Natural killer cell (primary cell): ENCODE measurements at regions not wholly inside any gene's neighbourhood (a gene's known extent, or its start where the extent isn't known, plus 50 kb on each side); places are given as distances from the start of the nearest gene placed in this dataset.

Experiments used
- ATAC-seq, 3 donors: fragments of 150-1000 bp in 2 of 3; fragments of 200-7000 bp in 1 of 3; cut with Tn5 transposase; 1 replicate in 1 of 3; 2 replicates in 2 of 3; pipeline ENCODE4 v1.10.0; 2021; ENCODE audit warnings: mild to moderate bottlenecking in 2 of 3, moderate library complexity in 2 of 3
- DNase-seq, 2 donors: peaks; one replicate each; pipeline versions ENCODE4 v3.0.0 to v3.0.0-alpha.2; 2013 to 2021; ENCODE audit warnings: mixed read lengths in 1 of 2
- H3K27ac ChIP-seq: one replicate; pipeline ENCODE4 v1.5.1; 2013; ENCODE audit warnings: mild to moderate bottlenecking, low read length
- H3K27me3 ChIP-seq: one replicate; pipeline ENCODE4 v1.6.1; 2013; ENCODE audit warnings: low read length; ENCODE audit not compliant: control insufficient read depth, insufficient read depth
- H3K36me3 ChIP-seq: one replicate; pipeline ENCODE4 v1.6.1; 2013; ENCODE audit warnings: low read length; ENCODE audit not compliant: control insufficient read depth, insufficient read depth
- H3K4me1 ChIP-seq: one replicate; pipeline ENCODE4 v1.6.1; 2013; ENCODE audit warnings: low read length; ENCODE audit not compliant: control insufficient read depth, insufficient read depth
- H3K4me3 ChIP-seq: one replicate; pipeline ENCODE4 v1.5.1; 2013; ENCODE audit warnings: low read length
- H3K9me3 ChIP-seq: one replicate; pipeline ENCODE4 v1.6.1; 2013; ENCODE audit warnings: low read length; ENCODE audit not compliant: control insufficient read depth, insufficient read depth
- H3K27ac Mint-ChIP-seq, 2 donors: one replicate each; pipeline ENCODE4 v1.8.0; 2022; ENCODE audit warnings: mild to moderate bottlenecking in 2 of 2, mixed read lengths in 2 of 2, moderate library complexity in 1 of 2
- H3K27me3 Mint-ChIP-seq, 2 donors: one replicate each; pipeline ENCODE4 v1.8.0; 2022; ENCODE audit warnings: low read depth in 2 of 2, mixed read lengths in 2 of 2
- H3K36me3 Mint-ChIP-seq: one replicate; pipeline ENCODE4 v1.8.0; 2022; ENCODE audit warnings: mixed read lengths
- H3K4me1 Mint-ChIP-seq, 2 donors: one replicate each; pipeline ENCODE4 v1.8.0; 2022; ENCODE audit warnings: mixed read lengths in 2 of 2
- H3K4me3 Mint-ChIP-seq: one replicate; pipeline ENCODE4 v1.8.0; 2022; ENCODE audit warnings: mild to moderate bottlenecking, moderate library complexity, mixed read lengths
- H3K9me3 Mint-ChIP-seq, 2 donors: one replicate each; pipeline ENCODE4 v1.8.0; 2022; ENCODE audit warnings: mixed read lengths in 2 of 2
- CTCF ChIP-seq: fragments of 200-600 bp; IDR thresholded peaks from one replicate; pipeline ENCODE4 v1.8.0; 2022; ENCODE audit warnings: antibody characterized with exemption
- WGBS: methylation state at CpG from one replicate; pipeline ENCODE4 v1.1.7; 2013; ENCODE audit warnings: missing lambda C conversion rate; ENCODE audit not compliant: insufficient coverage; 5-methylcytosine and 5-hydroxymethylcytosine counted together
- intact Hi-C: fragments of 100-400 bp; cut with micrococcal nuclease; formaldehyde crosslinking; loops from one replicate; pipeline ENCODE4 v1.14.2; 2022

DNA sequence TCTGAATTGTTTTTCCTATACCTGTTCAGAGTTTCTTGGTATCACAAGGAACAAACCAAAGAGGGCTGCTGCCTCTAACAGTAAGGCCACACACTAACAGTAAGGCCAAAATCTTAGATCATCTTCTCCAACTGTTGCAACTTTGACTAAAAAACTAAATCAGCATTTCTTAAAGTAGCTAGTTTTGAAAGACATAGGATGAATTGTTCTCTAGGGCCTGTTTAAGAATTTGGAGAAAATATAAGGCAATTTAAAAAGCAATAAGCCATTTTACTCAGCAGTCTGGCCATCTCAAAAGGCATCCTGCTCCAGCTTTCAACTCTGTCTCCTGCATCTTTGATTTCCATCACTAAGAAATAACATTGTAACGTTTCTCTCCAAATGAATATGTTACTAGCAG is 105.0 kb upstream of the MON1B start:
- Histone ChIP-seq H3K27me3 (no peaks in the 10 kb centered on the region), H3K36me3 (no peaks in the 10 kb centered on the region), H3K9me3 (no peaks in the 10 kb centered on the region), H3K4me3 (no peak overlapping the region), H3K4me1 (no peaks in the 10 kb centered on the region), H3K27ac (no peak overlapping the region)
- WGBS: no CpG with 5 or more reads among the region's 1 CpG
- DNase-seq (no peak), ATAC-seq (no peak)
- no peak for TF ChIP-seq CTCF
- no peaks in the 10 kb centered on the region for H3K4me1 Mint-ChIP-seq
- peaks cover 0 to 4% of the 10 kb centered on the region in 2 donors for H3K9me3 Mint-ChIP-seq
- H3K27ac Mint-ChIP-seq: no peak overlapping the region
- no peaks in the 10 kb centered on the region for H3K27me3 Mint-ChIP-seq
- intact Hi-C loops: no loop called here
- H3K4me3 Mint-ChIP-seq: no peak overlapping the region
- no peaks in the 10 kb centered on the region for H3K36me3 Mint-ChIP-seq

DNA sequence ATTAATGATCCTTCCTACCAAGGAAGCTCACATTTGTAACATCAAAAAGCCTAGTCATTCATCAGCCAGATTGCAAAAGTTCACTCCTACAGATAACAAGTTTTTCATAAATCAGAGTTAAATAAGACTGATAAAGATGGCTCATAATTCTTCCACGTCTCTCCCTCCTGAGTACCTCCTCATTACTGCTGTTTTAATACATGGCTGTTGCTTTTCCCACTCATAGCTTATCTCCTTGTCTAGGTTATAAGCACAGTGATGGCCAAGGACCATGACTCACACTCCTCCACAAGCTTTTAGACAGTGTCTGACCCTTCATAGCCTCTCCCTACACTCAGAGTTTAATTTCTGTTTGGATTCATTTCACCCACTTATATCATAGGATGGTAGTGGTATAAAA is 100.9 kb upstream of the MON1B start:
- no peaks in the 10 kb centered on the region for H3K27me3 ChIP-seq
- H3K4me3 Mint-ChIP-seq: no peak overlapping the region
- intact Hi-C loops: no loop called here
- no peaks in the 10 kb centered on the region for H3K4me1 Mint-ChIP-seq
- no peaks in the 10 kb centered on the region for H3K4me1 ChIP-seq
- no peak overlapping the region for H3K4me3 ChIP-seq
- 67% methylated on average over 1 of the region's 1 CpG for WGBS
- DNase-seq: no peak
- H3K36me3 Mint-ChIP-seq: no peaks in the 10 kb centered on the region
- H3K36me3 ChIP-seq: no peaks in the 10 kb centered on the region
- H3K27ac Mint-ChIP-seq: no peak overlapping the region
- H3K9me3 ChIP-seq: no peaks in the 10 kb centered on the region
- TF ChIP-seq CTCF: no peak
- no peaks in the 10 kb centered on the region for H3K27me3 Mint-ChIP-seq
- peaks cover 0 to 6% of the 10 kb centered on the region in 2 donors for H3K9me3 Mint-ChIP-seq
- ATAC-seq: no peak
- no peak overlapping the region for H3K27ac ChIP-seq

DNA sequence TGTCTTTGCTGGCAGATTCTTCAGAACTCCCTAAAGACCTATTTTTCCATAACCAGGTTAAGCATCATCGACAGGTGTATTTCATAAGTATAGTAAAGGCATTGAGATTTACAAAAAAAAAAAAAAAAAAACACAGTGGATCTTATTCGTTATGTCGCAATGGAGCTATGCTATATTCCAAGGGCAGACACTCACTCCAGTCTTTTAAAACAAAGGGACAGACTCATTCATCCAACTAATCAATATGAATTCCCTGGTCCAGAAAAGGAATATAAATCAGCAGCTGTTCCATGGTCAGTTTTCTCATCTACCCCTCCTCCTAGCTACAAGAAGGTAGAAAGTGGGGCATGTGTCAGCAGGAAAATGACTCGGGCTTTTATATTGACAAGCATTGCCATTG is 97.7 kb upstream of the MON1B start:
- ATAC-seq (no peak), DNase-seq (no peak)
- H3K9me3 Mint-ChIP-seq: peaks cover 0 to 2% of the 10 kb centered on the region in 2 donors
- WGBS: 60% methylated on average over 3 of the region's 4 CpGs
- Histone ChIP-seq H3K9me3 (no peaks in the 10 kb centered on the region), H3K36me3 (no peaks in the 10 kb centered on the region), H3K4me3 (no peak overlapping the region), H3K27me3 (no peaks in the 10 kb centered on the region), H3K27ac (no peak overlapping the region), H3K4me1 (no peaks in the 10 kb centered on the region)
- no peak for TF ChIP-seq CTCF
- H3K27me3 Mint-ChIP-seq: no peaks in the 10 kb centered on the region
- intact Hi-C loops: no loop called here
- no peaks in the 10 kb centered on the region for H3K36me3 Mint-ChIP-seq
- no peak overlapping the region for H3K4me3 Mint-ChIP-seq
- H3K27ac Mint-ChIP-seq: no peak overlapping the region
- H3K4me1 Mint-ChIP-seq: no peaks in the 10 kb centered on the region

GRCh38 chr16:77093999-77094398 is 97.0 kb upstream of the MON1B start:
- Histone ChIP-seq H3K4me1 (no peaks in the 10 kb centered on the region), H3K27ac (no peak overlapping the region), H3K4me3 (no peak overlapping the region), H3K27me3 (no peaks in the 10 kb centered on the region), H3K36me3 (no peaks in the 10 kb centered on the region), H3K9me3 (no peaks in the 10 kb centered on the region)
- TF ChIP-seq CTCF: no peak
- H3K4me3 Mint-ChIP-seq: no peak overlapping the region
- no peaks in the 10 kb centered on the region for H3K27me3 Mint-ChIP-seq
- H3K9me3 Mint-ChIP-seq: peaks cover 0 to 2% of the 10 kb centered on the region in 2 donors
- no peak overlapping the region for H3K27ac Mint-ChIP-seq
- intact Hi-C loops: no loop called here
- ATAC-seq (no peak), DNase-seq (no peak)
- H3K36me3 Mint-ChIP-seq: no peaks in the 10 kb centered on the region
- 63% methylated on average over 2 of the region's 2 CpGs for WGBS
- no peaks in the 10 kb centered on the region for H3K4me1 Mint-ChIP-seq
